ENCODE measurements at regions not wholly inside any gene's neighbourhood (a gene's known extent, or its start where the extent isn't known, plus 50 kb on each side); places are given as distances from the start of the nearest gene placed in this dataset.

- H3K27me3 Mint-ChIP-seq: peaks cover 21% of the 10 kb centered on the region
- H3K9me3 ChIP-seq (ENCODE audit: control insufficient read depth, low read length, poor library complexity, severe bottlenecking): no peaks in the 10 kb centered on the region
- no peak for ATAC-seq
- no peaks in the 10 kb centered on the region for H3K36me3 Mint-ChIP-seq (ENCODE audit: low read depth)
- no peak overlapping the region for H3K4me3 Mint-ChIP-seq
- no peak overlapping the region for H3K27ac Mint-ChIP-seq
- H3K4me1 Mint-ChIP-seq: peaks cover 2% of the 10 kb centered on the region
- DNase-seq: no peak
Observed at GRCh38 chr3:107250221-107250620, 127.0 kb upstream of the CCDC54 start.

GRCh38 chr3:107251819-107252218 is 125.4 kb upstream of the CCDC54 start:
- peaks cover 25% of the 10 kb centered on the region for H3K27me3 Mint-ChIP-seq
- no peak overlapping the region for H3K4me3 Mint-ChIP-seq
- DNase-seq (no peak), ATAC-seq (no peak)
- peaks cover 2% of the 10 kb centered on the region for H3K4me1 Mint-ChIP-seq
- no peaks in the 10 kb centered on the region for H3K9me3 ChIP-seq (ENCODE audit: control insufficient read depth, low read length, poor library complexity, severe bottlenecking)
- no peak overlapping the region for H3K27ac Mint-ChIP-seq
- no peaks in the 10 kb centered on the region for H3K36me3 Mint-ChIP-seq (ENCODE audit: low read depth)

- ATAC-seq (no peak), DNase-seq (no peak)
- Mint-ChIP-seq H3K4me1 (peaks cover 2% of the 10 kb centered on the region), H3K27ac (no peak overlapping the region), H3K4me3 (no peak overlapping the region), H3K27me3 (peaks cover 29% of the 10 kb centered on the region), H3K36me3 (ENCODE audit: low read depth) (no peaks in the 10 kb centered on the region)
- H3K9me3 ChIP-seq (ENCODE audit: control insufficient read depth, low read length, poor library complexity, severe bottlenecking): no peaks in the 10 kb centered on the region
Observed at GRCh38 chr3:107256963-107257362, 120.3 kb upstream of the CCDC54 start.

- Mint-ChIP-seq H3K4me1 (peaks cover 4% of the 10 kb centered on the region), H3K4me3 (no peak overlapping the region), H3K36me3 (ENCODE audit: low read depth) (no peaks in the 10 kb centered on the region), H3K27ac (no peak overlapping the region), H3K27me3 (peaks cover 29% of the 10 kb centered on the region)
- no peak for ATAC-seq
- no peaks in the 10 kb centered on the region for H3K9me3 ChIP-seq (ENCODE audit: control insufficient read depth, low read length, poor library complexity, severe bottlenecking)
- no peak for DNase-seq
Observed at GRCh38 chr3:107258300-107258699, 118.9 kb upstream of the CCDC54 start.

- Mint-ChIP-seq H3K4me3 (no peak overlapping the region), H3K27ac (no peak overlapping the region), H3K27me3 (peaks cover 15% of the 10 kb centered on the region), H3K4me1 (peaks cover 7% of the 10 kb centered on the region), H3K36me3 (ENCODE audit: low read depth) (no peaks in the 10 kb centered on the region)
- no peak for ATAC-seq
- no peaks in the 10 kb centered on the region for H3K9me3 ChIP-seq (ENCODE audit: control insufficient read depth, low read length, poor library complexity, severe bottlenecking)
- no peak for DNase-seq
Observed at GRCh38 chr3:107260207-107260606, 117.0 kb upstream of the CCDC54 start.

GRCh38 chr3:107263269-107264021 is 113.8 kb upstream of the CCDC54 start:
- ATAC-seq: no peak
- Mint-ChIP-seq H3K4me1 (peaks cover 7% of the 10 kb centered on the region), H3K27ac (peak overlapping the region; percentile 53), H3K36me3 (ENCODE audit: low read depth) (no peaks in the 10 kb centered on the region), H3K27me3 (peaks cover 9% of the 10 kb centered on the region), H3K4me3 (peak overlapping the region; percentile 55)
- no peaks in the 10 kb centered on the region for H3K9me3 ChIP-seq (ENCODE audit: control insufficient read depth, low read length, poor library complexity, severe bottlenecking)
- DNase-seq: no peak

GRCh38 chr3:107264888-107265287 is 112.4 kb upstream of the CCDC54 start:
- H3K27ac Mint-ChIP-seq: no peak overlapping the region
- DNase-seq (no peak), ATAC-seq (no peak)
- H3K9me3 ChIP-seq (ENCODE audit: control insufficient read depth, low read length, poor library complexity, severe bottlenecking): no peaks in the 10 kb centered on the region
- no peak overlapping the region for H3K4me3 Mint-ChIP-seq
- no peaks in the 10 kb centered on the region for H3K36me3 Mint-ChIP-seq (ENCODE audit: low read depth)
- peaks cover 9% of the 10 kb centered on the region for H3K27me3 Mint-ChIP-seq
- H3K4me1 Mint-ChIP-seq: peaks cover 9% of the 10 kb centered on the region

GRCh38 chr3:107265526-107265925 is 111.7 kb upstream of the CCDC54 start:
- peaks cover 15% of the 10 kb centered on the region for H3K27me3 Mint-ChIP-seq
- peaks cover 9% of the 10 kb centered on the region for H3K4me1 Mint-ChIP-seq
- no peak overlapping the region for H3K4me3 Mint-ChIP-seq
- no peak overlapping the region for H3K27ac Mint-ChIP-seq
- no peaks in the 10 kb centered on the region for H3K9me3 ChIP-seq (ENCODE audit: control insufficient read depth, low read length, poor library complexity, severe bottlenecking)
- H3K36me3 Mint-ChIP-seq (ENCODE audit: low read depth): no peaks in the 10 kb centered on the region
- DNase-seq (no peak), ATAC-seq (no peak)

- Mint-ChIP-seq H3K27me3 (peaks cover 31% of the 10 kb centered on the region), H3K36me3 (ENCODE audit: low read depth) (no peaks in the 10 kb centered on the region), H3K4me3 (no peak overlapping the region), H3K4me1 (peaks cover 6% of the 10 kb centered on the region), H3K27ac (peak overlapping the region; percentile 11)
- ATAC-seq (no peak), DNase-seq (no peak)
- no peaks in the 10 kb centered on the region for H3K9me3 ChIP-seq (ENCODE audit: control insufficient read depth, low read length, poor library complexity, severe bottlenecking)
Observed at GRCh38 chr3:107268469-107268868, 108.8 kb upstream of the CCDC54 start.

GRCh38 chr3:107269136-107269535 is 108.1 kb upstream of the CCDC54 start:
- Mint-ChIP-seq H3K27ac (no peak overlapping the region), H3K4me1 (peaks cover 6% of the 10 kb centered on the region), H3K27me3 (peaks cover 37% of the 10 kb centered on the region), H3K36me3 (ENCODE audit: low read depth) (peaks cover 2% of the 10 kb centered on the region), H3K4me3 (no peak overlapping the region)
- no peaks in the 10 kb centered on the region for H3K9me3 ChIP-seq (ENCODE audit: control insufficient read depth, low read length, poor library complexity, severe bottlenecking)
- no peak for ATAC-seq
- DNase-seq: no peak

GRCh38 chr3:107271787-107272387 is 105.4 kb upstream of the CCDC54 start:
- peaks cover 56% of the 10 kb centered on the region for H3K27me3 Mint-ChIP-seq
- H3K4me3 Mint-ChIP-seq: no peak overlapping the region
- H3K4me1 Mint-ChIP-seq: peaks cover 6% of the 10 kb centered on the region
- no peak overlapping the region for H3K27ac Mint-ChIP-seq
- DNase-seq (no peak), ATAC-seq (peak; percentile 40)
- peaks cover 2% of the 10 kb centered on the region for H3K36me3 Mint-ChIP-seq (ENCODE audit: low read depth)
- no peaks in the 10 kb centered on the region for H3K9me3 ChIP-seq (ENCODE audit: control insufficient read depth, low read length, poor library complexity, severe bottlenecking)

- no peak overlapping the region for H3K4me3 Mint-ChIP-seq
Observed at GRCh38 chr3:107272471-107272870, 104.8 kb upstream of the CCDC54 start.

GRCh38 chr3:107272885-107273284 is 104.4 kb upstream of the CCDC54 start:
- ATAC-seq: no peak
- peaks cover 6% of the 10 kb centered on the region for H3K4me1 Mint-ChIP-seq
- H3K9me3 ChIP-seq (ENCODE audit: control insufficient read depth, low read length, poor library complexity, severe bottlenecking): no peaks in the 10 kb centered on the region
- H3K27ac Mint-ChIP-seq: no peak overlapping the region
- peaks cover 2% of the 10 kb centered on the region for H3K36me3 Mint-ChIP-seq (ENCODE audit: low read depth)
- no peak overlapping the region for H3K4me3 Mint-ChIP-seq
- no peak for DNase-seq
- peaks cover 57% of the 10 kb centered on the region for H3K27me3 Mint-ChIP-seq

More at GRCh38 chr3:107272471-107272870, 104.8 kb upstream of the CCDC54 start:
- DNase-seq (no peak), ATAC-seq (no peak)
- no peak overlapping the region for H3K27ac Mint-ChIP-seq
- peaks cover 57% of the 10 kb centered on the region for H3K27me3 Mint-ChIP-seq
- H3K9me3 ChIP-seq (ENCODE audit: control insufficient read depth, low read length, poor library complexity, severe bottlenecking): no peaks in the 10 kb centered on the region
- peaks cover 2% of the 10 kb centered on the region for H3K36me3 Mint-ChIP-seq (ENCODE audit: low read depth)
- peaks cover 6% of the 10 kb centered on the region for H3K4me1 Mint-ChIP-seq

- Mint-ChIP-seq H3K27ac (no peak overlapping the region), H3K4me1 (peaks cover 6% of the 10 kb centered on the region), H3K36me3 (ENCODE audit: low read depth) (peaks cover 2% of the 10 kb centered on the region), H3K4me3 (no peak overlapping the region), H3K27me3 (peaks cover 57% of the 10 kb centered on the region)
- H3K9me3 ChIP-seq (ENCODE audit: control insufficient read depth, low read length, poor library complexity, severe bottlenecking): no peaks in the 10 kb centered on the region
- no peak for ATAC-seq
- DNase-seq: no peak
Observed at GRCh38 chr3:107273771-107274170, 103.5 kb upstream of the CCDC54 start.
